Spleen (tissue), 7 donors: ENCODE measurements at regions not wholly inside any gene's neighbourhood (a gene's known extent, or its start where the extent isn't known, plus 50 kb on each side); places are given as distances from the start of the nearest gene placed in this dataset.

Experiments used
- CTCF ChIP-seq, 11 experiments: fragments of 200-600 bp in 7 of 11; fragments of 450-650 bp in 4 of 11; sonication (generic) in 4 of 11; IDR thresholded peaks in 8 of 11; conservative IDR thresholded peaks in 3 of 11; 1 replicate in 7 of 11; 2 replicates in 4 of 11; pipeline versions ENCODE4 v1.4.0 to v1.8.0; 2016 to 2021; ENCODE audit warnings: antibody characterized with exemption in 11 of 11, inconsistent platforms in 4 of 11, mild to moderate bottlenecking in 1 of 11
- POLR2A ChIP-seq, 3 donors: fragments of 450-650 bp; IDR thresholded peaks; one replicate each; pipeline ENCODE4 v1.5.1; 2017; ENCODE audit warnings: antibody characterized with exemption in 3 of 3, mild to moderate bottlenecking in 1 of 3
- donor health status: DM: no; HTN: no; CAD: no; lungs with moderate emphysema.
- donor health status: DM: no; HTN: no; CAD: no.
- donor health status: DM: no; HTN: no; CAD: no.

- TF ChIP-seq CTCF (IDR thresholded peaks at IDR 0.05 in 8 of 11, conservative IDR thresholded peaks at IDR 0.05 in 3 of 11) (no peak), POLR2A (IDR thresholded peaks at IDR 0.05) (no peak)
Measured at GRCh38 chr11:116525961-116526495, 246.8 kb downstream of the BUD13 start.
